ENCODE measurements at regions not wholly inside any gene's neighbourhood (a gene's known extent, or its start where the extent isn't known, plus 50 kb on each side); places are given as distances from the start of the nearest gene placed in this dataset.

DNA sequence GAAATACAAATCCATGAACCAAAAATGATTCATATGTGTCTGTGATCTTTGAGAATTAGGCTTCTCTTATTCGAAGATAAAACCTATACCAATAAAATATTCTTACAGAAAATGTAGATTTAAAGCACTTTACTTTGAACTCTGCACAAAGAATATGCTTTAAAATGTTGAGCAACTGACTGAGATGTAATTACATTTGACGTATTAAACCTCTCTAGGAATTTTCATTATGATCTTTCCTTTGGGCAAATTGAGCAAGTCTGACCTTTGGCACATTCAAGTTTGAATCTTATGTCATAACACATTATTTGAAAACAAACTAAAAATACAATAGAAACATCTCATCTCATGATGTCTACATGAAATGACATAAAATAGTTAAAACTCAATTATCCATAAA is 69.2 kb upstream of the AHR start:
- ChIA-PET CTCF (ENCODE audit: partially characterized antibody) (no interaction called here), POLR2A (ENCODE audit: partially characterized antibody) (no interaction called here)
- no peak overlapping the region for H3K23ac ChIP-seq (ENCODE audit: insufficient read length)
- no peak overlapping the region for H2AFZ ChIP-seq (ENCODE audit: low read length)
- no peak overlapping the region for H3K56ac ChIP-seq (replicated peaks; ENCODE audit: insufficient read length, low read depth, low read length)
- no peak overlapping the region for H2BK20ac ChIP-seq (ENCODE audit: low read length)
- WGBS, 2 experiments (ENCODE audit: extremely low coverage in 1 of 2, insufficient coverage in 1 of 2, insufficient read length in 1 of 2, insufficient replicate concordance in 2 of 2, low coverage in 1 of 2, low lambda C conversion rate in 2 of 2, missing lambda C conversion rate in 1 of 2): 95% methylated on average over 2 of the region's 2 CpGs; no CpG with 5 or more reads in 1 of the 2 experiments
- no peaks in the 10 kb centered on the region for H3K4me1 ChIP-seq (replicated peaks in 1 of 4; ENCODE audit: control insufficient read depth in 3 of 4, insufficient read depth in 4 of 4, low read length in 3 of 4)
- no peak overlapping the region for H2BK15ac ChIP-seq (ENCODE audit: low read length)
- no peaks in the 10 kb centered on the region for H3K79me1 ChIP-seq (ENCODE audit: low read depth, low read length)
- no peak overlapping the region for H2AK5ac ChIP-seq (ENCODE audit: low read depth, low read length)
- H4K20me1 ChIP-seq (replicated peaks in 1 of 2; ENCODE audit: control insufficient read depth in 1 of 2, insufficient read depth in 2 of 2, low read length in 2 of 2): no peaks in the 10 kb centered on the region
- TF ChIP-seq SAP30 (IDR thresholded peaks at IDR 0.05; ENCODE audit: insufficient read depth, insufficient replicate concordance, low read length): no peak
- TF ChIP-seq, protein P1, sequence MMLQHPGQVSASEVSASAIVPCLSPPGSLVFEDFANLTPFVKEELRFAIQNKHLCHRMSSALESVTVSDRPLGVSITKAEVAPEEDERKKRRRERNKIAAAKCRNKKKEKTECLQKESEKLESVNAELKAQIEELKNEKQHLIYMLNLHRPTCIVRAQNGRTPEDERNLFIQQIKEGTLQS (IDR thresholded peaks at IDR 0.05; ENCODE audit: insufficient read depth, low read depth, low read length): no peak
- no peak for TF ChIP-seq KDM5A (IDR thresholded peaks at IDR 0.05; ENCODE audit: low read length)
- no peak for TF ChIP-seq PHF8 (conservative IDR thresholded peaks at IDR 0.05; ENCODE audit: low read depth, low read length)
- TF ChIP-seq CREB1 (IDR thresholded peaks at IDR 0.05): no peak
- TF ChIP-seq RAD21 (IDR thresholded peaks at IDR 0.05 in 1 of 2, conservative IDR thresholded peaks at IDR 0.05 in 1 of 2; ENCODE audit: low read depth in 2 of 2, low read length in 2 of 2): no peak
- TF ChIP-seq TAF1 (IDR thresholded peaks at IDR 0.05; ENCODE audit: low read depth, low read length): no peak
- TF ChIP-seq SRF (IDR thresholded peaks at IDR 0.05; ENCODE audit: low read depth, low read length): no peak
- no peak for TF ChIP-seq TBP (IDR thresholded peaks at IDR 0.05; ENCODE audit: low read depth, low read length)
- TF ChIP-seq RXRA (IDR thresholded peaks at IDR 0.05; ENCODE audit: insufficient read depth, low read depth, low read length): no peak
- TF ChIP-seq, protein P2, sequence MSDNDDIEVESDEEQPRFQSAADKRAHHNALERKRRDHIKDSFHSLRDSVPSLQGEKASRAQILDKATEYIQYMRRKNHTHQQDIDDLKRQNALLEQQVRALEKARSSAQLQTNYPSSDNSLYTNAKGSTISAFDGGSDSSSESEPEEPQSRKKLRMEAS (IDR thresholded peaks at IDR 0.05): no peak
- no peak for TF ChIP-seq JUND (IDR thresholded peaks at IDR 0.05; ENCODE audit: low read length)
- no peak overlapping the region for H2BK5ac ChIP-seq (ENCODE audit: low read depth, low read length)
- no peak overlapping the region for H2BK12ac ChIP-seq (ENCODE audit: low read depth, low read length)
- no peak overlapping the region for H3K27ac ChIP-seq (ENCODE audit: low read depth, low read length)
- H3K36me3 ChIP-seq (ENCODE audit: control insufficient read depth in 2 of 4, insufficient read depth in 4 of 4, low read length in 3 of 4): no peaks in the 10 kb centered on the region
- no peak overlapping the region for H3K9ac ChIP-seq (replicated peaks in 1 of 4; ENCODE audit: extremely low read depth in 1 of 4, low read depth in 3 of 4, low read length in 3 of 4)
- H3K9me3 ChIP-seq (ENCODE audit: insufficient read depth in 2 of 2, low read depth in 1 of 2, low read length in 1 of 2): no peaks in the 10 kb centered on the region
- H3K4ac ChIP-seq (replicated peaks; ENCODE audit: insufficient read length, low read depth, low read length): no peak overlapping the region
- H3K4me3 ChIP-seq (ENCODE audit: extremely low read depth in 1 of 4, insufficient read depth in 2 of 4, low read depth in 3 of 4, low read length in 4 of 4): no peak overlapping the region
- H2BK120ac ChIP-seq (replicated peaks; ENCODE audit: low read depth, low read length): no peak overlapping the region
- FAIRE-seq (no peak), DNase-seq (ENCODE audit: low read depth in 1 of 2, low spot score in 2 of 2) (no peak)
- no peak overlapping the region for H4K91ac ChIP-seq (replicated peaks; ENCODE audit: insufficient read length, low read length)
- no peak overlapping the region for H3K14ac ChIP-seq (ENCODE audit: insufficient read length)
- H3K79me2 ChIP-seq (ENCODE audit: control insufficient read depth in 1 of 2, insufficient read depth in 2 of 2, low read length in 2 of 2): no peaks in the 10 kb centered on the region
- H3K27me3 ChIP-seq (replicated peaks in 1 of 4; ENCODE audit: control insufficient read depth in 3 of 4, extremely low read depth in 1 of 4, insufficient read depth in 3 of 4, low read length in 3 of 4): no peaks in the 10 kb centered on the region
- H3K18ac ChIP-seq (ENCODE audit: extremely low read depth, low read length): no peak overlapping the region
- H3K4me2 ChIP-seq (ENCODE audit: insufficient read depth in 1 of 2, low read depth in 2 of 2, low read length in 2 of 2): no peak overlapping the region
- H4K8ac ChIP-seq (ENCODE audit: extremely low read depth, insufficient read depth, low read length): no peak overlapping the region
- no peaks in the 10 kb centered on the region for H3K23me2 ChIP-seq (ENCODE audit: low read depth, low read length)
- no peak overlapping the region for H4K5ac ChIP-seq (ENCODE audit: insufficient read length, low read depth, low read length)
